Trophoblast cell (in vitro differentiated cells and primary cell): ENCODE measurements at regions not wholly inside any gene's neighbourhood (a gene's known extent, or its start where the extent isn't known, plus 50 kb on each side); places are given as distances from the start of the nearest gene placed in this dataset.
"Not testable (repeated sequence)": the region's sequence is repeated elsewhere in the genome, so short reads cannot be mapped to it uniquely, and the experiment has no call there.

Experiments
- DNase-seq, 2 donors: peaks; one replicate each; pipeline ENCODE4 v3.0.0-alpha.2; 2016
- H2AFZ ChIP-seq: 2 replicates; pipeline ENCODE4 v1.6.1; 2013; ENCODE audit warnings: low read length, moderate library complexity, mild to moderate bottlenecking; ENCODE audit not compliant: insufficient read depth, poor library complexity
- H2AK5ac ChIP-seq: 2 replicates; pipeline ENCODE4 v1.6.1; 2013; ENCODE audit warnings: mild to moderate bottlenecking, low read length
- H2BK120ac ChIP-seq: 2 replicates; pipeline ENCODE4 v1.6.1; 2013; ENCODE audit warnings: low read length, mild to moderate bottlenecking, moderate library complexity; ENCODE audit not compliant: insufficient read depth, poor library complexity
- H2BK12ac ChIP-seq: 2 replicates; pipeline ENCODE4 v1.6.1; 2013; ENCODE audit warnings: mild to moderate bottlenecking, low read length, moderate library complexity
- H2BK5ac ChIP-seq: 2 replicates; pipeline ENCODE4 v1.6.1; 2013; ENCODE audit warnings: low read length, low read depth, moderate library complexity, mild to moderate bottlenecking; ENCODE audit not compliant: poor library complexity
- H3K14ac ChIP-seq: 2 replicates; pipeline ENCODE4 v1.6.1; 2013; ENCODE audit warnings: mild to moderate bottlenecking, low read length
- H3K18ac ChIP-seq: 2 replicates; pipeline ENCODE4 v1.6.1; 2013; ENCODE audit warnings: mild to moderate bottlenecking, low read length
- H3K23ac ChIP-seq: 2 replicates; pipeline ENCODE4 v1.6.1; 2013; ENCODE audit warnings: low read length
- H3K27ac ChIP-seq: 2 replicates; pipeline ENCODE4 v1.5.1; 2013; ENCODE audit warnings: low read depth, mild to moderate bottlenecking, inconsistent platforms, low read length, moderate library complexity
- H3K27me3 ChIP-seq: 2 replicates; pipeline ENCODE4 v1.6.1; 2013; ENCODE audit warnings: inconsistent platforms, mild to moderate bottlenecking, low read length, moderate library complexity; ENCODE audit not compliant: insufficient read depth
- H3K36me3 ChIP-seq, 2 experiments: 1 replicate in 1 of 2; 2 replicates in 1 of 2; pipeline ENCODE4 v1.6.1; 2013; ENCODE audit warnings: low read length in 2 of 2, mild to moderate bottlenecking in 2 of 2, moderate library complexity in 1 of 2; ENCODE audit not compliant: insufficient read depth in 2 of 2, control insufficient read depth in 1 of 2
- H3K4ac ChIP-seq: 2 replicates; pipeline ENCODE4 v1.6.1; 2013; ENCODE audit warnings: low read depth, mild to moderate bottlenecking, low read length, moderate library complexity
- H3K4me1 ChIP-seq, 2 experiments: 1 replicate in 1 of 2; 2 replicates in 1 of 2; pipeline ENCODE4 v1.6.1; 2013; ENCODE audit warnings: low read length in 2 of 2, mild to moderate bottlenecking in 2 of 2, moderate library complexity in 1 of 2; ENCODE audit not compliant: insufficient read depth in 2 of 2, control insufficient read depth in 1 of 2
- H3K4me2 ChIP-seq: 2 replicates; pipeline ENCODE4 v1.6.1; 2013; ENCODE audit warnings: inconsistent platforms, mild to moderate bottlenecking, low read length, moderate library complexity
- H3K4me3 ChIP-seq: 2 replicates; pipeline ENCODE4 v1.5.1; 2013; ENCODE audit warnings: mild to moderate bottlenecking, low read depth, low read length, inconsistent platforms
- H3K79me1 ChIP-seq: one replicate; pipeline ENCODE4 v1.6.1; 2013; ENCODE audit warnings: low read length
- H3K79me2 ChIP-seq: 2 replicates; pipeline ENCODE4 v1.6.1; 2013; ENCODE audit warnings: low read length, mild to moderate bottlenecking; ENCODE audit not compliant: control insufficient read depth, insufficient read depth, poor library complexity
- H3K9ac ChIP-seq: 2 replicates; pipeline ENCODE4 v1.6.1; 2013; ENCODE audit warnings: mild to moderate bottlenecking, low read length
- H3K9me3 ChIP-seq: 2 replicates; pipeline ENCODE4 v1.6.1; 2013; ENCODE audit warnings: low read depth, mild to moderate bottlenecking, control low read depth, inconsistent platforms, low read length; ENCODE audit not compliant: insufficient read depth
- H4K12ac ChIP-seq: 2 replicates; pipeline ENCODE4 v1.6.1; 2013; ENCODE audit warnings: low read depth, mild to moderate bottlenecking, low read length, moderate library complexity
- H4K8ac ChIP-seq: 2 replicates; pipeline ENCODE4 v1.6.1; 2013; ENCODE audit warnings: low read depth, mild to moderate bottlenecking, low read length, moderate library complexity
- H4K91ac ChIP-seq: one replicate; pipeline ENCODE4 v1.6.1; 2013; ENCODE audit warnings: low read depth, mild to moderate bottlenecking, low read length, moderate library complexity
- WGBS: extraction: QIAGEN DNeasy Blood & Tissue Kit; methylation state at CpG from one replicate; pipeline ENCODE4 v1.1.7; 2013; ENCODE audit warnings: missing lambda C conversion rate; ENCODE audit not compliant: insufficient read length, insufficient coverage; ENCODE audit errors: extremely low coverage; 5-methylcytosine and 5-hydroxymethylcytosine counted together

- not testable (repeated sequence) for H4K8ac ChIP-seq, H3K79me2 ChIP-seq, H3K14ac ChIP-seq, H3K9ac ChIP-seq, H3K4me1 ChIP-seq, H3K18ac ChIP-seq, H3K36me3 ChIP-seq, DNase-seq, H3K4ac ChIP-seq, H2AK5ac ChIP-seq, H3K4me3 ChIP-seq, H2BK5ac ChIP-seq, H2BK12ac ChIP-seq, H4K12ac ChIP-seq, H3K23ac ChIP-seq, H3K9me3 ChIP-seq, H2BK120ac ChIP-seq, H3K27ac ChIP-seq, H4K91ac ChIP-seq, H2AFZ ChIP-seq, H3K79me1 ChIP-seq, H3K4me2 ChIP-seq, H3K27me3 ChIP-seq
- WGBS = no CpG with 5 or more reads among the region's 4 CpGs
Observed at GRCh38 chr15:44841762-44842161, 105.4 kb downstream of the TRIM69 start.

- WGBS = no CpG with 5 or more reads among the region's 6 CpGs
Observed at GRCh38 chr15:44842883-44843282, 106.6 kb downstream of the TRIM69 start.

GRCh38 chr15:44844936-44845335 lies 108.6 kb downstream of the TRIM69 start:
- H2BK5ac ChIP-seq, H3K14ac ChIP-seq, H2BK120ac ChIP-seq, H4K91ac ChIP-seq, H2AFZ ChIP-seq, H3K4me3 ChIP-seq, H3K4me2 ChIP-seq, H3K4ac ChIP-seq, H3K23ac ChIP-seq, H4K8ac ChIP-seq, H4K12ac ChIP-seq, H3K18ac ChIP-seq, DNase-seq, H3K79me1 ChIP-seq, H2BK12ac ChIP-seq, H3K27ac ChIP-seq, H3K4me1 ChIP-seq, H3K79me2 ChIP-seq, H3K9ac ChIP-seq, H3K9me3 ChIP-seq, H3K27me3 ChIP-seq, H3K36me3 ChIP-seq, H2AK5ac ChIP-seq: not testable (repeated sequence)
- WGBS = no CpG with 5 or more reads among the region's 2 CpGs

More at GRCh38 chr15:44842883-44843282, 106.6 kb downstream of the TRIM69 start:
- H3K79me2 ChIP-seq, H3K14ac ChIP-seq, H3K9ac ChIP-seq, H3K79me1 ChIP-seq, H2BK5ac ChIP-seq, H3K4ac ChIP-seq, H4K12ac ChIP-seq, H3K36me3 ChIP-seq, H2AK5ac ChIP-seq, H4K91ac ChIP-seq, H3K27me3 ChIP-seq, H3K4me1 ChIP-seq, DNase-seq, H3K4me3 ChIP-seq, H3K23ac ChIP-seq, H3K27ac ChIP-seq, H3K4me2 ChIP-seq, H3K18ac ChIP-seq, H2BK12ac ChIP-seq, H3K9me3 ChIP-seq, H4K8ac ChIP-seq, H2AFZ ChIP-seq, H2BK120ac ChIP-seq: not testable (repeated sequence)

GRCh38 chr15:44846156-44846555 lies 109.8 kb downstream of the TRIM69 start:
- H3K27me3 ChIP-seq, H3K79me2 ChIP-seq, H3K18ac ChIP-seq, H3K9ac ChIP-seq, H3K9me3 ChIP-seq, H3K27ac ChIP-seq, H2BK120ac ChIP-seq, H2AFZ ChIP-seq, H3K36me3 ChIP-seq, H4K12ac ChIP-seq, H3K79me1 ChIP-seq, H2AK5ac ChIP-seq, H4K8ac ChIP-seq, H3K23ac ChIP-seq, H3K14ac ChIP-seq, H3K4ac ChIP-seq, H3K4me3 ChIP-seq, H2BK12ac ChIP-seq, H4K91ac ChIP-seq, H2BK5ac ChIP-seq, H3K4me2 ChIP-seq, DNase-seq, H3K4me1 ChIP-seq: not testable (repeated sequence)
- no CpG with 5 or more reads among the region's 1 CpG for WGBS
